Naive thymus-derived CD8-positive, alpha-beta T cell (primary cell): ENCODE measurements at regions not wholly inside any gene's neighbourhood (a gene's known extent, or its start where the extent isn't known, plus 50 kb on each side); places are given as distances from the start of the nearest gene placed in this dataset.
"Not testable (repeated sequence)": the region's sequence is repeated elsewhere in the genome, so short reads cannot be mapped to it uniquely, and the experiment has no call there.

Source experiments
- ATAC-seq, 2 donors: fragments of 150-1000 bp; cut with Tn5 transposase in 1 of 2; sonication (Bioruptor Pico), chemical (Tn5 transposase) in 1 of 2; 1 replicate in 1 of 2; 2 replicates in 1 of 2; pipeline ENCODE4 v1.10.0; 2021; ENCODE audit warnings: mild to moderate bottlenecking in 2 of 2, moderate library complexity in 2 of 2
- POLR2A ChIA-PET: fragments of 350-600 bp; sonication (Branson Sonifier 250); formaldehyde crosslinking; loops from one replicate; lab custom pipeline; 2021; ENCODE audit warnings: antibody characterized with exemption; lab: Charles Lee
- DNase-seq, 10 donors: peaks; one replicate each; pipeline versions ENCODE4 v3.0.0 to v3.0.0-alpha.2; 2020 to 2022
- H3K27ac Mint-ChIP-seq, 10 donors: one replicate each; pipeline ENCODE4 v1.8.0; 2020 to 2022; ENCODE audit warnings: mild to moderate bottlenecking in 10 of 10, mixed read lengths in 10 of 10, moderate library complexity in 4 of 10, inconsistent platforms in 1 of 10
- H3K27me3 Mint-ChIP-seq, 5 donors: one replicate each; pipeline ENCODE4 v1.8.0; 2021 to 2022; ENCODE audit warnings: mixed read lengths in 5 of 5
- H3K36me3 Mint-ChIP-seq, 3 donors: one replicate each; pipeline ENCODE4 v1.8.0; 2020 to 2022; ENCODE audit warnings: mixed read lengths in 3 of 3, mild to moderate bottlenecking in 2 of 3, inconsistent platforms in 1 of 3
- H3K4me1 Mint-ChIP-seq, 4 donors: one replicate each; pipeline ENCODE4 v1.8.0; 2021 to 2022; ENCODE audit warnings: mixed read lengths in 4 of 4
- H3K4me3 Mint-ChIP-seq, 10 donors: one replicate each; pipeline ENCODE4 v1.8.0; 2020 to 2022; ENCODE audit warnings: mild to moderate bottlenecking in 10 of 10, mixed read lengths in 10 of 10, moderate library complexity in 6 of 10, inconsistent platforms in 1 of 10
- H3K9me3 Mint-ChIP-seq, 9 donors: one replicate each; pipeline ENCODE4 v1.8.0; 2020 to 2022; ENCODE audit warnings: mixed read lengths in 9 of 9, mild to moderate bottlenecking in 3 of 9, inconsistent platforms in 1 of 9, moderate library complexity in 1 of 9

DNA sequence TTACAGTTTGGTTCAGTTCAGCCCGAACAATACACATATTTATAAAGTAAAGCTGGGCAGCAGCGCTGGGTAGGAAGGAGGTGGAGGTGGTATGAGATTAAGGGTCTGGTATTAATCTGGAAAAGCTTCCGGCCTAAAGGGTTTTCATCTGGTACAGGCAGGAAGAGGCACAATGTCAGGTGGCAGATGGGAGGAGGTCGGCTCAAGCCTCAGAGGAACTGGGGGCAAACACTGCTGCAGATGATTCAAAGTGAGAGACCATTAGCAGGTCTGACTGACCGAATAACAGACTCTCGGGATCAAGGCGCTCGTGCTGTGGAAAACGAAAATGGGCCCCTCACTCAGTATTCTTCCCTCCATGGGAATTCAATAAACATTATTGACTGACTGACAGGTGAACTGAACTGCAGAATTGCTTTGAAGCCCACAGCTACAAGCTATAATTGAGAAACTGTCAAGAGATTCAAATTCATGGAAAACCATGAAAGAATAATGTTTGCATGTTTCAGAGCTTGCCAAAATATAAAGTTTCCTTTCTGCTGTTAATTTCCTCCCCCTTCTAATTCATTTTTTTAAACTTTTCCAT, 75.3 kb downstream of the TMEM167A start:
- POLR2A ChIA-PET = no interaction called here
- Mint-ChIP-seq H3K27ac (no peak overlapping the region), H3K4me3 (no peak overlapping the region), H3K4me1 (no peaks in the 10 kb centered on the region), H3K36me3 (no peaks in the 10 kb centered on the region), H3K27me3 (peaks cover 0 to 3% (median 0%) of the 10 kb centered on the region in 5 donors), H3K9me3 (peaks cover 0 to 9% (median 0%) of the 10 kb centered on the region in 9 donors)
- DNase-seq (no peak), ATAC-seq (no peak)

DNA sequence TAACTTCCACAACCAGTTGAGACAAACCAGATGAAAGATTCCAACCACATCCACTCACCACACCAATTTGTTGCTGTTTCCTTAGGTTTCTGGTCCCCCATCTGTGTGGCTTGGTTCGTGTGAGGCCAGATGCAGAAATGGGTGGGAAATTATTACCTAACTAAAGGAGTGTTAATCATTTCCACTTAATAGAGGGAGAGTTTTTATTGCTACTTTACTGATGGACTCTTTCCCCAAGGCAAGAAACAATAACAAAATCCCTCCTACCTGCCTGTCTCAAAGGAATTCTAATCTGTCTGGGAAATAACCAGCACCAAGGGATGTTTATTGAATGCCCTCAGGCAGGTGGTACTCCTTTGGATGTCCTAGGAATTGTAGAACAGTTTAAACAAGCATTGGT, 76.3 kb downstream of the TMEM167A start:
- Mint-ChIP-seq H3K27ac (no peak overlapping the region), H3K9me3 (peaks cover 0 to 9% (median 0%) of the 10 kb centered on the region in 9 donors), H3K27me3 (peaks cover 0 to 3% (median 0%) of the 10 kb centered on the region in 5 donors), H3K36me3 (no peaks in the 10 kb centered on the region), H3K4me1 (no peaks in the 10 kb centered on the region), H3K4me3 (no peak overlapping the region)
- POLR2A ChIA-PET = no interaction called here
- ATAC-seq (no peak), DNase-seq (no peak)

- Mint-ChIP-seq H3K27ac (no peak overlapping the region), H3K4me1 (no peaks in the 10 kb centered on the region), H3K9me3 (peaks cover 0 to 9% (median 0%) of the 10 kb centered on the region in 9 donors), H3K27me3 (peaks cover 0 to 3% (median 0%) of the 10 kb centered on the region in 5 donors), H3K36me3 (no peaks in the 10 kb centered on the region), H3K4me3 (no peak overlapping the region)
- POLR2A ChIA-PET = no interaction called here
- no peak for ATAC-seq
- no peak for DNase-seq
Observed at GRCh38 chr5:83000428-83000827, 76.8 kb downstream of the TMEM167A start.

DNA sequence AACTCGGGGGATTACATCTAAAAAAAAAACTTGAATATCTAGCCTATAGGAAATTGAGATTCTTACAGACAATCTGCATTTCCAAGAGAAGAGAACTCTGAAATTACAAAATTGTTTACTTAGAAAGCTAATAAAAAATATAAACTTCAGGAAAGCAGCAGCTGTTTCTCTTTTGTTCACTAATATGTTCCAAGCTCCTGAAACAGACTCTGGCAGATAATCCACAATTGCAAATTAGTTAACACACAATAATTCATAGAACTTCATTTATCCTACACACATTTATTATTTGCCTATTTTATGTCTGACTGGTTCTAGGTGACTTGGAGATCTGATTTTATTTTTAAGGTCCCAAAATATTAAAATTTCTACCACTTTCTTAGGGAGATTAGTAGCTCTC, 83.8 kb downstream of the TMEM167A start:
- DNase-seq (no peak), ATAC-seq (no peak)
- H3K36me3 Mint-ChIP-seq = no peaks in the 10 kb centered on the region
- H3K4me3 Mint-ChIP-seq = no peak overlapping the region
- POLR2A ChIA-PET = no interaction called here
- peaks cover 0 to 9% (median 0%) of the 10 kb centered on the region in 9 donors for H3K9me3 Mint-ChIP-seq
- no peaks in the 10 kb centered on the region for H3K4me1 Mint-ChIP-seq
- peaks cover 0 to 3% (median 1%) of the 10 kb centered on the region in 5 donors for H3K27me3 Mint-ChIP-seq
- H3K27ac Mint-ChIP-seq = no peak overlapping the region

- Mint-ChIP-seq H3K4me3 (no peak overlapping the region), H3K27ac (no peak overlapping the region), H3K36me3 (no peaks in the 10 kb centered on the region), H3K9me3 (peaks cover 0 to 2% (median 0%) of the 10 kb centered on the region in 9 donors), H3K27me3 (peaks cover 0 to 3% (median 1%) of the 10 kb centered on the region in 5 donors), H3K4me1 (no peaks in the 10 kb centered on the region)
- DNase-seq (no peak), ATAC-seq (no peak)
- POLR2A ChIA-PET = no interaction called here
Observed at GRCh38 chr5:82992646-82993045, 84.5 kb downstream of the TMEM167A start.

DNA sequence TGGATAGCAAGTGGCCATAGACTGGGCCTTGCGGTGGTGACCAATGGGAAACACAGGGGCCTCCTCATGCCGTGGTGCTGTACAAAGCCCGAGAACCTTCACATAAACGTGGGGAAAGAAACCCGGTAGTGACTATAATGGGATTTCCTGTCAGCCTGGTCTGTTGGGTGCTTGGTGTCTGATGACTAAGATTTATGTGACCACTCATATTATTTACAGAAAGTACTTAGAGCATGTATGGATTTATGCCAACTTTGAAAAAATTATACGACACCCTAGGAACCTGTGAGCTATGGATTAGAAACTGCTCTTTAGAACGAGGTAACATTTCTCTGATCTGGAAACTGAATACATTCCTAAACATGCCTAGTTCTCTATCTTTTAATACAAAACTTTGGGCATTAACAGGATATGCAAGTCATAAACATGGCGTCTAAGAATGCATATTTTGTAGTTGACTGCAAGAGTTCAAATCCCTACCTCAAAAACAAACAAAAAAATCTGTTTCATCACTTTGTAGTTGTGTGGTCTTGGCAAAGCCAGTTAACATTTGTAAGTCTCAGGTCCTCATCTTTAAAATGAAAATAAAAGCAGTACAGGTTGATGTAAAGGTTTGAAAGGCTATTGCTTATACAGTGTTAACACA, 85.4 kb downstream of the TMEM167A start:
- Mint-ChIP-seq H3K4me3 (no peak overlapping the region), H3K27me3 (peaks cover 0 to 3% (median 1%) of the 10 kb centered on the region in 5 donors), H3K36me3 (no peaks in the 10 kb centered on the region), H3K9me3 (no peaks in the 10 kb centered on the region), H3K27ac (no peak overlapping the region), H3K4me1 (no peaks in the 10 kb centered on the region)
- ATAC-seq = no peak
- DNase-seq = no peak
- POLR2A ChIA-PET = no interaction called here

DNA sequence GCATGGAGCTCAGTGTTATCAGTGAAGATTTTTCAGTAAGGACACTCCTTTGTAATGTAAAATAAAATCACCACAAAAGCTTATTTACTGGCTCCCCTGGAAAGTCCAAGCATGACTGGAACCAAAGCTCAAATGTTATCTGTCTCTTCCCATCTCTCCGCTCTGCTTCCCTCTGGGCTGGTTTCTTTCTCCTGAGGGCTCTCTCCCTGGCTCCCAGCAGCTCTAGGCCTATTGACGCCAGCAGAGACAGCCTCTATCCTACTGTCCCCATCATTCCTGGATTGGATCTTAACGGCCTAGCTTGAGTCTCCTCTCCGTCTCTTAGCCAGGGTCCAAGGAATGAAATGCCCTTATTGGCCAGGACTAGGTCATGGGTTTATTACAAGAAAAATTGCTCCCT, 86.1 kb downstream of the TMEM167A start:
- Mint-ChIP-seq H3K4me1 (no peaks in the 10 kb centered on the region), H3K27me3 (peaks cover 0 to 3% (median 1%) of the 10 kb centered on the region in 5 donors), H3K9me3 (no peaks in the 10 kb centered on the region), H3K4me3 (no peak overlapping the region), H3K36me3 (no peaks in the 10 kb centered on the region), H3K27ac (no peak overlapping the region)
- ATAC-seq (no peak), DNase-seq (no peak)
- POLR2A ChIA-PET = no interaction called here

GRCh38 chr5:82987188-82987587, 90.0 kb downstream of the TMEM167A start:
- Mint-ChIP-seq H3K36me3 (no peaks in the 10 kb centered on the region), H3K27ac (no peak overlapping the region), H3K9me3 (no peaks in the 10 kb centered on the region), H3K4me3 (no peak overlapping the region), H3K27me3 (peaks cover 0 to 2% (median 1%) of the 10 kb centered on the region in 5 donors), H3K4me1 (peaks cover 0 to 2% (median 0%) of the 10 kb centered on the region in 4 donors)
- DNase-seq (no peak), ATAC-seq (no peak)
- POLR2A ChIA-PET = no interaction called here

GRCh38 chr5:82986404-82986803, 90.8 kb downstream of the TMEM167A start:
- Mint-ChIP-seq H3K9me3 (no peaks in the 10 kb centered on the region), H3K4me1 (peaks cover 0 to 2% (median 0%) of the 10 kb centered on the region in 4 donors), H3K36me3 (no peaks in the 10 kb centered on the region), H3K27me3 (peaks cover 0 to 2% (median 1%) of the 10 kb centered on the region in 5 donors), H3K4me3 (no peak overlapping the region), H3K27ac (no peak overlapping the region)
- DNase-seq (no peak), ATAC-seq (no peak)
- POLR2A ChIA-PET = no interaction called here

- Mint-ChIP-seq H3K4me3 (no peak overlapping the region), H3K27ac (no peak overlapping the region), H3K36me3 (no peaks in the 10 kb centered on the region), H3K27me3 (peaks cover 0 to 2% (median 1%) of the 10 kb centered on the region in 5 donors), H3K4me1 (peaks cover 0 to 2% (median 0%) of the 10 kb centered on the region in 4 donors), H3K9me3 (no peaks in the 10 kb centered on the region)
- ATAC-seq (no peak), DNase-seq (no peak)
- POLR2A ChIA-PET = no interaction called here
Observed at GRCh38 chr5:82985763-82986162, 91.4 kb downstream of the TMEM167A start.

DNA sequence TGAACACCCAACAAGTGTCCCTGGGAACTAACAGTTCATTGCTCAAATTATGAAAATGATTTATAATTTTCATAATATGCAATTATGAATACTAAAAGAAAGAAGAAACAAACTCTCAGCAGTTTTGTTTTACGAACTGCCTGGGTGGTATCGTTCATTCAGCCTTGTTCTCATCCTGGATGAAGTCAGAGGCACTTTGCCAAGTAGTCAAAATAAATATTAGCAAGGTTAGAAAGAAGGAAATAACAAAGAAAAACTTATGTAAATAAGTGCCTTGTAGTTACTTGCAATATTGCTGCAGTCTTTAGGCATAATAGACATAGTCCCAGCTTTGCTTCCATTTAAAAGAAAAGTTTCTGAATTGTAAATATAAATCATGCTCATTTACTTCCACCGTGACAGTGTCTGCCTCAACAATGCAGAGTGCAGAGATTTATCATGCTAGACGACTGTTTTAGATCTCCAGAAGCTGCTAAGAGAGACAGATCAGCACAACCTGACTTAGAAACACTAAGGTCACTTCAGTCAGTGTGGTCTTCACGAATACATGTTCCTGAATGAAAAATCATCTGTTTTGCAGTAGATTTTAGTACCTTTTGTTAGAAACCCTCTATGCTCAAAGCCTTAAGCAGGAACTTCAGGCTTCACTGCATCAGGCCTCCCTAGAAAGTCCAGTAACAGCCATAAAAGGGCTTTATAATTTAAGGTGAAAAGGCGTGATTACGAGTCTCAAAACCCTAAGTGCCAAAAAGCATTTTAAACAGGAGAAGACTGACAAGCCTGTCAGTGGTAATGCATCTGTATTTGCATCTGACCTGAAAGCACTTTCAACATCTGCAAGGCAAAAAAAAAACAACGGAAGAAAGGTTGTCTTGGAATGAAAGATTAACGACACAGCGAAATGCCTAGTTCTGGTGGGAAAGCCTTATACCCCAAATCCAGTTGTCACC, 92.1 kb downstream of the TMEM167A start:
- DNase-seq (no peak), ATAC-seq (no peak)
- Mint-ChIP-seq H3K27ac (no peak overlapping the region), H3K9me3 (peaks cover 0 to under 1% (median 0%) of the 10 kb centered on the region in 9 donors), H3K4me1 (peaks cover 0 to 2% (median 0%) of the 10 kb centered on the region in 4 donors), H3K36me3 (no peaks in the 10 kb centered on the region), H3K4me3 (no peak overlapping the region), H3K27me3 (peaks cover 0 to 2% (median 1%) of the 10 kb centered on the region in 5 donors)
- POLR2A ChIA-PET = no interaction called here

- no peak overlapping the region for H3K4me3 Mint-ChIP-seq
- POLR2A ChIA-PET = no interaction called here
- no peak for ATAC-seq
- peaks cover 0 to 3% (median 2%) of the 10 kb centered on the region in 3 donors for H3K36me3 Mint-ChIP-seq
- peaks cover 0 to 13% (median 3%) of the 10 kb centered on the region in 9 donors for H3K9me3 Mint-ChIP-seq
- peaks cover 0 to 2% (median 0%) of the 10 kb centered on the region in 4 donors for H3K4me1 Mint-ChIP-seq
- no peak overlapping the region for H3K27ac Mint-ChIP-seq
- peaks cover 0 to 15% (median 2%) of the 10 kb centered on the region in 5 donors for H3K27me3 Mint-ChIP-seq
- DNase-seq = no peak
Observed at GRCh38 chr5:82982846-82983245, 94.3 kb downstream of the TMEM167A start.

- H3K27ac Mint-ChIP-seq, DNase-seq, ATAC-seq, H3K4me1 Mint-ChIP-seq, POLR2A ChIA-PET, H3K4me3 Mint-ChIP-seq: not testable (repeated sequence)
- Mint-ChIP-seq H3K36me3 (peaks cover 0 to 30% (median 14%) of the 10 kb centered on the region in 3 donors), H3K27me3 (peaks cover 4 to 32% (median 9%) of the 10 kb centered on the region in 5 donors), H3K9me3 (peaks cover 19 to 41% (median 31%) of the 10 kb centered on the region in 9 donors)
Observed at GRCh38 chr5:82976887-82977286, 100.3 kb downstream of the TMEM167A start.
